OCI-LY1 (cell line): ENCODE measurements at regions not wholly inside any gene's neighbourhood (a gene's known extent, or its start where the extent isn't known, plus 50 kb on each side); places are given as distances from the start of the nearest gene placed in this dataset.

Experiments used
- CTCF ChIP-seq: fragments of 200-600 bp; sonication (generic), shearing (Covaris generic); IDR thresholded peaks from 2 replicates; pipeline ENCODE4 v1.5.1; 2017; ENCODE audit warnings: mild to moderate bottlenecking, antibody characterized with exemption, low read length, moderate library complexity, mixed read lengths
- EZH2 ChIP-seq: fragments of 200-600 bp; sonication (generic), shearing (Covaris generic); IDR thresholded peaks from 2 replicates; pipeline ENCODE4 v1.8.0; 2017; ENCODE audit warnings: borderline replicate concordance, mixed run types, mild to moderate bottlenecking, antibody characterized with exemption, low read length, moderate library complexity, mixed read lengths

- no peak for TF ChIP-seq CTCF
- no peak for TF ChIP-seq EZH2
Measured at GRCh38 chr3:117322866-117323265, 613.3 kb downstream of the TUSC7 start.
